Transverse colon (tissue), 4 donors: ENCODE measurements at regions not wholly inside any gene's neighbourhood (a gene's known extent, or its start where the extent isn't known, plus 50 kb on each side); places are given as distances from the start of the nearest gene placed in this dataset.

ENCODE experiments used
- CTCF ChIP-seq, 5 experiments: fragments of 200-600 bp in 3 of 5; fragments of 450-650 bp in 2 of 5; sonication (generic) in 3 of 5; IDR thresholded peaks; 1 replicate in 2 of 5; 2 replicates in 3 of 5; pipeline ENCODE4 v1.5.1; 2016 to 2017; ENCODE audit warnings: antibody characterized with exemption in 5 of 5, inconsistent platforms in 3 of 5, mild to moderate bottlenecking in 2 of 5, moderate library complexity in 1 of 5
- POLR2AphosphoS5 ChIP-seq, 3 donors: sonication (generic); formaldehyde crosslinking; IDR thresholded peaks; one replicate each; pipeline ENCODE4 v1.6.1; 2016; ENCODE audit warnings: antibody characterized with exemption in 3 of 3

- no peak for TF ChIP-seq CTCF (IDR thresholded peaks at IDR 0.05)
- no peak for TF ChIP-seq POLR2AphosphoS5 (IDR thresholded peaks at IDR 0.05)
Observed at GRCh38 chr7:15765753-15766152, 79.3 kb upstream of the MEOX2 start.
